GM21619 (cell line): ENCODE measurements at regions not wholly inside any gene's neighbourhood (a gene's known extent, or its start where the extent isn't known, plus 50 kb on each side); places are given as distances from the start of the nearest gene placed in this dataset.
"Not testable (repeated sequence)": the region's sequence is repeated elsewhere in the genome, so short reads cannot be mapped to it uniquely, and the experiment has no call there.

Source experiments
- ATAC-seq: cut with Tn5 transposase; IDR thresholded peaks from one replicate; pipeline ENCODE4 v1.9.1; 2021; ENCODE audit not compliant: unreplicated experiment

DNA sequence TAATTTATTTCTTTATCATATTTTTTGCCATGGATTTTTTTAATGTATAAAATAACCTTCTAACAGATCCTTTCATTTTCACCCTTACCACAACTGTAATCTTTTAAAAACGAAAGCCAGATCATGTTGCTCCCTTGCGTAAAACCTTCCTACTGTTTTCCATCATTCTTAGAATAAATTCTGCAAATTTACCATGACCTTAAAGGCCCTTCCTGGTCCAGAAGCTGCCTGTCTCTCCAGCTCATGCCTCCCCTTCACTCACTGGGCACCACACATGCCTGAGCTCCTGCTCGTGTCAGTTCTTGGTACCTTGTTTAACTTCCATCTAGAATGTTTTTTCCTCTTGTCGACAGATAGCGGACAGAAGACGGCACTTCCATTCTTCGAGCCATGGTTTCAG is 245.0 kb upstream of the CDH5 start:
- ATAC-seq, result no peak

DNA sequence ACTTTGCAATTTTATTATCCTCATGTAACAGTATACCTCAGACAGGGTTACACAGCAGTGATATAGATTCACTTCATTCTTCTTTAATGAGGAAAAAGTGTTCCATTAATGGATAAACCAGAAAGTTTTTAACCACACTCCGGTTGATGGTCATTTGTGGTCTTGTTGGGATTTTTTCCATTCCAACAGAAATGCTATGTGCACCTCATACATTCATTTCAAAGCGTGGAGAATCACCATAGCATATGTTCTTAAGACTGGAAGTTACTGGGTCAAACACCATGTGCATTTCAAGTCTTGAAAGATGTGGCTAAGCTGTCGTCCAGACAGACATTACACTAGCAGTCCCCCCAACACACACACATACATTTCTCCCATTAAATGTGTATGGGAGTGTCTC is 245.8 kb upstream of the CDH5 start:
- no peak for ATAC-seq

DNA sequence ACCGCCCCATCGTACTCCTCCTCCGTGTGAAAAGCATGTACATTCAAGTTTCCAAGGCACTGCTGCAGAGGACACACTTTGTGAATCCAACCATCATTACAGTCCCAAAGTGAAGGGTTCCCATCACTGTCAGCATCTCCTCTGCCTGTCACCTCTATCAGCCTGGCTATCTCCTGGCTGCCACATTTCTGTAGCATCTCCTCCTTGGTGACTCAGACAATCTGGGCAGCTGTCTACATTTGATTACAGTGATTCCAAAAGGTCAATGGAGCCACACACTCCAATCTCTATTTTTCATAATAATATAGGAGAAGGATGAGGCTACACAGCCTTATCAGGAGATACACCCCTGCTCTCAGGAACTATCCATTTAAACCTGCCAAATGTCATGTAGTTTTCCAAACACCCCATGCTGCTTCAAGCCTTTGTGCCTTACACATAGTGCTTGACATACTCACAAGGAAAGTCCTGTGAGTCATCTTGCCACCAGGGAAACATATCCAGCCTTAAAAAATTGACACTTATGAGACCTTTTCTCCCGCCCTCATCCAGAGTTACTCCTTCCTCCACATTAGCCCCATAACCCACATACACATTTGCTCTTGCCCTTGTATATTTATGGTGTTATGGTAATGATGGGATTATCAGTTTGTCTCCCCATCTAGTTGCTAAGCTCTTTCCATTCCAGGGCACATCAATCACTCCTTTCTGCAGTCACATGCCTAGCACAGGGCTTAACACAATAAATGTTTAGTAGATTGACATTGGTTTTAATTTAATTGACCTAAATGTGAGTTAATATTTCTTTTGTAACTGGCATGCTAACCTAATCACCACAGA is 250.1 kb upstream of the CDH5 start:
- ATAC-seq, result no peak

DNA sequence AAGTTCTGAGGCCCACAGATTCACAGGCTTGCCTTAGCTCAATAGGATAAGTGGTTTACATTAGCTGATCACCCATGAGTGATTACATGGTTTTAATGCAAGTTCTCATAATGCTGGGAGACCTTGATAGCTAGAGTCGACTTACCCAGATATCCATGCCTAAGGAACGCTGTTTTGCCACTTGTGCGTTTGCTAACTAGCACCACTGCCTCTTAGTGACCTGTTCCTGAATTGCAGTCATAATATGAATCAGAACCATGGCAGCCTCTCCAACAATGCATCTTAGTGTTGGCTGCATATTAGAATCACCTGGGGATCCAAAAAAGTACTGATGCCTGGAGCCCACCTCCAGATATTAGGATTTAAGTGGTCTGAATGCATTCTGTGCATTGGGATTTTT is 251.1 kb upstream of the CDH5 start:
- ATAC-seq, result no peak

DNA sequence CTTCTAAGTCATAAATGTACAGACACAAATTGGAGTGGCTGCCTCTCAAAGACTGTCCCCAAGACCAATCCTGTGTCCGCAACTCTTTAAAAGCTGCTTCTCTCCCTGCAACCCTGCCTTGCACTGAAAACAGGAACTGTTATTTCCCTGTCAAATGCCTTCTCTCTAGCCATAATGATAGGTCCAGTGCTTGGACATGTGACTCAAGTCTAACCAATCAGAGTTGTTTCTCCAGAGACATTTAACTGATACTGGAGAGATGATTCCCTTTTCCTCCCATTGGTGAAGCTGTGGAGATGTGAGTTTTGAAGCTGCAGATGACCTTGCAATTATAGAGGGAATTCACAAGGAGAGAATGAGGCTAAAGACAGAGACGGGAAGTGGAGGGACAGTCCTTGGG is 253.3 kb upstream of the CDH5 start:
- ATAC-seq, result no peak

DNA sequence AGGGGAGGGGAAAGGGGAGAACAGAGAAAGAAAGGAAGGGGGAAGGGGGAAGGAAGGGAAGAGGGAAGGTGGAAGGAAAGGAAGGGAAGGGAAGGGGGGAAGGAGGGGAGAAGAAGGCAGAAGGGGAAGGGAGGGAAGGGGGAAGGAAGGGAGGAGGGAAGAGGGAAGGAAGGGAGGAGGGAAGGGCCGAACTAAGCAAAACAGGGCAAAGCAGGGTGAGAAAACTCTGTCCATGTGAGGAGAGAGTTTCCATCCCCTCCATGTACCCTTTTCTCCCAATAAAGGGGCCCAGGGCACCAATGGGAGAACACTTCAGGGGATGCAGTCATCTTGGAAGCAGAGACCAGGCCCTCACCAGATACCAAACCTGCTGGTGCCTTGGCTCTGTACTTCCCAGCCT is 256.8 kb upstream of the CDH5 start:
- no peak for ATAC-seq

DNA sequence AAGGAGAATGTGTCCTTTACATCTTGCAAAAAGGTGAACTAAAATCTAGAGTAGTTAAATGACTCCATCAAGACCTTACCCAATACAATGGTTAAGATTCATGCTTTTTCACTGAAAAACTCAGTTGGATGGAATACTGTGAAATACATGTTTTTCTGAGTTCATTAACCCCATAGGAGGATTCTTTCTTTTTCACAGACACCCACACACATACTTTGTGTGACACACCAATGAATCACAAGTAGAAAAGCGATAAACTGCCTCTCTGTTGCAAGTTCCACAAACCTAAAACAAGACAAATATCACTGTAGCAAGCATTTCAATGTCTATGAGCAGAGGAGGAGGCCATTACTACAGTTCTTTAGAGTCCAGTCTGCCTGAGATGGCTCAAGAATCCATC is 258.8 kb upstream of the CDH5 start:
- ATAC-seq, result no peak

DNA sequence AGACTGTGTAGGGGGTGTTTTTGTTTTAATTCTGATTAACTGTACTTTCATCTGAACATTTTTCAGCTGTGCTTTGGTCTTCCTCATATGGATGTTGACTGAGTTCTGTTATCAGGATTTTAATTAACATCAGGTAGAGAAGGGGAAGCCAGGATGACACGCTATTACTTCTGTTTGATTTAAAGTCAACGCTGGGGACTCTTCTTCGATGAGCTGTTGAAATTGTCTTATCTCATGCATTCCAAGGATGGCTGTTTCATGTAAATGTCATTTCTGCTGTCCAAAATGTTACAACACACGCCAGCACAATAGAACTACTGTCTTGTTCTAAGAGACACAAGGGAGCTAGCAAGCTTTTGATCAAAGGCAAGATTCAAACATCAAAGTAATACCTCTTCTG is 263.3 kb upstream of the CDH5 start:
- no peak for ATAC-seq

DNA sequence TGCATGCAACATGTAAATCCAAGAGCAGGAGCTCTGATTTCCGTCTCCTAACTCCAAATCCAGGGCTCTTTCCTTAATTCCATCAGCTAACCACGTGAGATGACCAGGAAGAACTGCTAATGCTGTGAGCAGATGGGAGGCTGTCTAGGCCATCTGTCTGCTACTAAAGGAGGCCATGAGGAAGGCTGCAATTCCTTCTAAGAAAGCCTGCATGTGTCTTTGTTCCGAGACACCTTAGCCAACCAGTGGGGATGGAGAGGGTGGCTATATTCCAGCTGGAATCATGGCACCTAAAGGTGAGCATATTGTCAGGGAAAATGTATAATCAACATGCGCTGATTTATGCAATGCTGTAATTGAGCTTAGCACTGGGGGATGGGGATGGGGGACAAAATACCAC is 267.2 kb upstream of the CDH5 start:
- ATAC-seq, result no peak

DNA sequence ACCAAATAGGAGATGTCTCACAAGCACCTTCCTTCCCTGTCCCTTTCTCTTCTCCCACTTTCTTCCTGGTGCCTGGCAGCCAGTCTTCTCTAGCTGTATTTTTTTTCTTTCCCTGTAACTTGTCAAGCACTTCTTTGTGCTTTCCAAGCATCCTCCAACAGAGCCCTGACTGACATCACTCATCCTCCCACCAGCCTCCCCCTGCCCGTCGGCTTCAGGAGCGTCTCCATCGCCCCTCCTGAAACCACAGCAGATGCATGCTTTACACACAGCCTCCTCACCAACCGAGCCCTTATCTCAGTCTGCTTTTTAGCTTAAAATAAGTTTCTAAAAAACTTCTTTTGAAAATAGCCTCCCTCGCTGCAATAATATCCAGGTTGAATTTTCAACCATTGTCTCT is 268.7 kb upstream of the CDH5 start:
- no peak for ATAC-seq

DNA sequence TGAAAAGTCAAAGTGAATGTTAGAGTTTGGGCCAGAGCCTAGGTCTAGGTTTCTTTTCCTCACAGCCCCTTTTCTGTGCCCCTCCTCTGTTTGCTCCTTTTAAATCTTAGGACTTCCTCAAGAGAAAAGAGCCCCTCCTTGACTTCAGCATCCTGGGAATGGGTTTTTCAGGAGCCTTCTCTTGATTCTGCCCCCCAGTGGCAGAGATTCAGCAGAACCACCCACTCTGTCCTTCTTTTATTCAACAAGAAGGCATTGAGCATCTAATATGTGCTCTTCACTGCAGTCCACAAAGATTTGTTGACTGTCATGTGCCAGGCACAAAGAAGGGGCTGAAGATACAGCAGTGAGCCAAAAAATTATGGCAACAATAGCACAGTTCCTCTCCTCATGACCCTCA is 270.8 kb upstream of the CDH5 start:
- ATAC-seq, result no peak

DNA sequence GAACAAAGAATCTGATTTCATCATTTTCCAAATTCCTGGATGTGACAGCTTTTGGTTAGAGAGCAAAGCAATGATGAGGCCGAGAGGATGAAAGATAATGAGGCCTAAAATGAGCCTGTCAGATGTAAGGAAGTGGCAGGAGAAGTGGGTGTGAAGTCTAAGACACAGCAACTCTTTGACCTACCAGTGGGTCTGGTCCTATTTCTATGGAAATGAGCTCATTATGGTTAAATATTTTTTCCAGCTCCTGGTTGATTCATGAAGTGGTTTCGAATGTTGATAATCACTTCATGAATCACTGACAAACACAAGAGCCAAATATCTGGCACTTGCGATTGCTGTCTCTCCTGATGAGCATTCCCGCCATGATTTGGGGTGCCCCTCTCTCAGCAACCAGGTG is 273.3 kb upstream of the CDH5 start:
- ATAC-seq, result no peak

DNA sequence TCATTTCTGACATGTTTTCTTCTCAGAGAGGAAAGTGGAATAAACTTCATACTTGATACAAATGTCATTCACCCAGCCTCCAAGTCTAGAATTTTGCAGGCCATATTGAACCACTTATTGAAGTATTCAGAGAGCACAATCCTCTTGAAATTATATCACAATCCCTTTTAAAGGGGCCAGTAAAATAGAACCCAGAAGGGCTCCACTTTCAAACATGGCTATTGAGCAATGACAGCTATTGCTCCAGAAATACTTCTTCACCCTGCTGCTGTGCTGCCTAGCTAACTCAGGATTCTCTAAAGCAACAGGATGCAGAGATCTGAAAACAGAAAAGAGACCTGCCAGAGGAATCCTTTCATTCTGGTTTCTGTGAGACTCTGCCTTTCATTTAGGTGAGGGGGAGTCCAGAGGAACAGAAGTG is 275.0 kb upstream of the CDH5 start:
- no peak for ATAC-seq

DNA sequence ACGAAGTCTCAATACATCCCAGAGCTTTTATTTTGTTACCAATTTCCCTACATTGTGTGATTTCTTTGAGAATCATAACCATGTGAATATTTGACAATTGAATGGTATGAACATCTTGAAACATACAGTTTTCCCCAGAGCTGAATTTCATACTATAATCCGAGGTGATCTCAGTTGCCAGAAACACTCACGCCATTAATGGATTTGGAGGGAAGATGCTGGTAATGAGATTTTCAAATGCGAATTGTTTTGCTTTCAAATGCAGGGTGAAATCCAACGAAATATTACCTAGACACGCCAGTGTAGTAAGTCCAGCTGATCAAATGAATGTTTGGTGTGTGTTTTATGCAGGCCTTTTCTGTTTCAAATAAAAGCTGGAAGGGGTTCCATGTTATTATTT is 277.8 kb upstream of the CDH5 start:
- ATAC-seq, result no peak

DNA sequence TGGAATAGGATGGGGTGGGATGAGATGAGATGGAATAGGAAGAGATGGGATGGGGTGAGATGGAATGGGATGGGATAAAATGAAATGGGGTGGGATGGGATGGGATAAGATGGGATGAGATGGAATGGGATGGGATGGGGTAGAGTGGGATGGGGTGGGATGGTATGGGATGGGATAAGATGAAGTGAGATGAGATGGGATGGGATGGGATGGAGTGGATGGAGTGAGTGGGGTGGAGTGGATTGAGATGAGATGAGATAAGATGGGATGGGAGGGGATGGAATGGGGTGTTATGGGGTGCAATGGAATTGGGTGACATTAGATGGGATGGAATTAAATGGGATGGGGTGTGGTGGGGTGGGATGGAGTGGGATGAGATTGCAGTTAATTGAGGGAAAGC is 279.2 kb upstream of the CDH5 start:
- no peak for ATAC-seq

DNA sequence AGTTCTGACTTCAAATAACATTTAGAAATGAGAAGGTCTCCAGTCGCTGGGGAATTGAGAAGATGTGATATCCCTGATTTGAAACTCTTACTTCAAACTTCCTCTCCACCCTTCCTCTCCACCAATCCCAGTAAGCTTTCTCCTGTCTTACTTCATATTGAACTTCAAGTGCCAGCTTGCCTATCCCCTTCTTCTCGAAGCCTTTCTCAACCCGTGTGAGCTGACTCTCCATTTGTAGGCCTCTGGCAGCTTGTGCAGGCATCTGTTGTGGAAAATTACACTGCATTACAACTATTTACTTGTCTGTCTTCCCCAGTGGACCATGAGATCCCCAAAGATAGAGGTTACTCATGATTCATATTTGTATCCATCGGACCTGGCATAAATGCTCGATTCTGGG is 280.8 kb upstream of the CDH5 start:
- ATAC-seq, result no peak

DNA sequence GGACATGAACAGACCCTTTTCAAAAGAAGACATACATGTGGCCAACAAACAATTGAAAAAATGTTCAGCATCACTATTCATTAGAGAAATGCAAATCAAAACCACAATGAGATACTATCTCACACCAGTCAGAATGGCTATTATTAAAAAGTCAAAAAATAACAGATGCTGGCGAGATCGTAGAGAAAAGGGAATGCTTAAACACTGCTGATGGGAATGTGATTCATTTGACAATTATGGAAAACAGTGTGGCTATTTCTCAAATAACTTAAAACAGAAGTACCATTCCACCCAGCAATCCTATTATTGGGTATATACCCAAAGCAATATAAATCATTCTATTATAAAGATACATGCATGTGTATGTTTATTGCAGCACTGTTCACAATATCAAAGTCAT is 281.8 kb upstream of the CDH5 start:
- not testable (repeated sequence) for ATAC-seq

DNA sequence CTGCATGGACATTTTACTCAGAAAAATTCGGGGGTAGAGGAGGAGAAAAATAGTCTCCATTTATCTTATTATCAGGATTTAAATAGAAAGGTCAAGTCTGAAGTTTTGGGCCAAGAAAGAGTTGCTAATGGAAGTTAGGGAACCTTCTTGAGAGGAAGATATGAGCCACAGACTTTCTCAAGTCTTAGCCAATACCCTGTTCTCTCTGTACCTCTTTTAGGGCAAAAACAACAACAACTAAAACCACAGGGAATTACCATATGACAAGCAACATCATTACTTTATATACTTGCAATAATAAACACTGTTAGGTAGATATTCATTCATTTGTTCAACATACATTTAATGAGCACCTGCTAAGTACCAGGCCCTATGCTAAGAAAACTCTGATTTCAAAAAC is 282.2 kb upstream of the CDH5 start:
- no peak for ATAC-seq

DNA sequence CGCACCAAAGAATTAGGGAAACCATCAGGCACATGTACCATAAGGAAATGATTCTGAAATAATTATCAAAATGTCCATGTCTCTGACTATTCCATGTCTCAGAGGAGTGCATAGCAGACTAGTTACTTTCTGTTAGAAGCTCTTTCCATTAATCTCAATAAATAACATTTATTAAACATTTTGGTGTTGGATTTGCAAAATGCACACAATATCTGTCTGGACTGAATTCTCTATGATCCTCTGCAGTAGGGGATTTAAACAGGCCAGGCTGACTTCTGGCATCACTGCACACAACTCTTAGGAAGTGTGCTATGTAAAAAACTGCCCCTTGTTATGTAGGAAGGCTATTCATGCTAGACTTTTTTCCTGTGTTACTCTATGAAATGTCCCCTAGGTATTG is 283.3 kb upstream of the CDH5 start:
- ATAC-seq, result no peak

DNA sequence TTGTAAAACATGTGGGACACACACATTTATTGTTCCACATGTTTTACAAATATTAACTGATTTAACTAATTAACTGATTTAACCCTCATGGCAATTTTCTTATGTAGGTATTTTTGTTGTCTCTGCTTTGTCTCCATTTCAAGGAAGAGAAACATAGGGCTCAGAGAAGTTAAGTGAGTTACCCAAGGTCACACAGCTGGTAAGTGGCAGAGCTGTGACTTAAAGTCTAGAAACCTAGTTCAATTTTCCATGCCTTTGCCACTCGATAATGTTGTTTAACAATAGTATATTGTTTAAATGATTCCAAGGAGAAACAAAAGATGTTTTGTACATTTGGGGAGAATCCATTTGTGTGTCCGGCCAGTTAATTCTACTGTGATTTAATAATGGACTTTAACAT is 284.1 kb upstream of the CDH5 start:
- ATAC-seq, result no peak

DNA sequence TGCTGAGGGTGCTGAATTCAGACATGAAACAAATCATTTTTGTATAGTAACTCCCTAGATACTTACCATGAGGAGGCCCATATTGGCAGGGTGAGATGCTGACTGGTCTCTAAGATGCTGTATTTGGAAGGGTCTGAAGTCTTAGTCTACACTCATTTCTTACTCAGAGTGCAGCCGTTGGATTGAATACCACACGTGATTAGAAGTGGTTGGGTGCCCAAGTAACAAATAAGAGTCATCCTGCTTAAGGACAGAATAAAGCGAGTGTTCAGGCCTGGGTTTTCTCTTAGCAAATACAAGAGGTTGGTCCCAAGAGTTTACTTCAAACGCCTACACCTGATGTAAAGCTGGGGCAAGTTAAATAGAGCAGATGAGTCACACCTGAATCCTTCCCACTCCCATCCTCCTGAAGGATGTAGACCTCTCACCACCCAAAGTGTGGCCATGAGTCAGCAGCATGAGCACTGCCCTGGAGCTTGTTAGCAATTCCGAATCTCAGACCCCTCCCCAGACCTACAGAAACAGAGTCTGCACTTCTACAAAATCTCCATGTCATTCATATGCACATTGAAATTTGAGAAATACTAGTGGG is 284.6 kb upstream of the CDH5 start:
- no peak for ATAC-seq

DNA sequence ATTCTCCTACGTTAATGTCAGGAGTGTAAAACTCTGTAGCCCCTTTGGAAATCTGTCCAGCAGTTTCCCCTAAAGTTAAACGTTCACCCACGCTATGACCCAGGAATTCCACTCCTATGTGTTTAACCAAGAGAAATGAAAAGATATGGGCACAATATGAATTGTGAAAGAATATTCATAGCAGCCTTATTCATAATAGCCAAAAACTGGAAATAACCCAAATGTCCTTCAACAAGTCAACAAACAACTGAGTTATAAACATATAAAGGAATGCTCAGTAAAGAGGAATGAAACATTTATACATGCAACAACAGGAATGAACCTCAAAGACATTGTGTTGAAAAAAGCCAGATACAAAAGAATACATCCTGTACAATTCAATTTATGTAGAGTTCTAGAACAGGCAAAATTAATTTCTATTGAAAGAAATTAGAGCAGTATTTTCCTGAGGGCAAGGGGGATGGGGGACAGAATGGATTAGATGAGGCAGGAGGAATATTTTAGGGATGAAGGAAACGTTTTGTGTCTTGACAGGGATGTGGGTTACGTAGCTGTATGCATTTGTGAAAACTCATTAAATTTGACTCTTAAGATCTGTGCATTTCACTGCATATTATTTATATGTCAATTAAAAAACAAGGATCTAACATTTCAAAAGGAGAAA is 286.7 kb upstream of the CDH5 start:
- ATAC-seq, result no peak
